PC-3 (cell line): ENCODE measurements at regions not wholly inside any gene's neighbourhood (a gene's known extent, or its start where the extent isn't known, plus 50 kb on each side); places are given as distances from the start of the nearest gene placed in this dataset.

Experiments
- EZH2 ChIP-seq: fragments of 300-600 bp; sonication (generic); IDR thresholded peaks from one replicate; pipeline ENCODE4 v1.6.1; 2017; ENCODE audit warnings: antibody characterized with exemption, mild to moderate bottlenecking, low read length; ENCODE audit not compliant: unreplicated experiment
- EZH2phosphoT487 ChIP-seq: fragments of 300-600 bp; sonication (generic); IDR thresholded peaks from 2 replicates; pipeline ENCODE4 v1.6.1; 2018; ENCODE audit warnings: mild to moderate bottlenecking, antibody characterized with exemption, low read length, borderline replicate concordance
- TF ChIP-seq, protein P1 (sequence below): fragments of 300-600 bp; sonication (generic); conservative IDR thresholded peaks from 2 replicates; pipeline ENCODE4 v1.5.1; 2017; ENCODE audit warnings: antibody characterized with exemption, low read depth, mild to moderate bottlenecking, low read length

DNA sequence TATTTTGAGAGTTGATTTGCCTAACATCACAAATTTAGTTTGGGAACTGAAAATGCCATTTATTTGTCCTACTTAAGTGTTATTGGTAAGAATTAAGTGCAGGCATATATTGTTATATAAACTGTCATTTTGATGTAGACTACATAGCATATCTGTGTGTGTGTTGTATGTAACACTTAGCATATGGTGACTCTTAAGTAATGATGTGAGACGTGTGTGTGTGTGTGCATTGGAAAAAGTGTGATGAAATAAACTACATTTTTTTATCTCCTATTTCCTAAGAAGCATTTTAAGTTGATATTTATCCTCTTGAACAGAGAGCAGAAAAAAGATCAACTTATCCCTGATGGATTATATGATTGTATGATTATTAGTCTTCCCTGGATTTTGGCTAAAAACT lies 588.2 kb upstream of the SUCLG2 start:
- TF ChIP-seq, protein P1, sequence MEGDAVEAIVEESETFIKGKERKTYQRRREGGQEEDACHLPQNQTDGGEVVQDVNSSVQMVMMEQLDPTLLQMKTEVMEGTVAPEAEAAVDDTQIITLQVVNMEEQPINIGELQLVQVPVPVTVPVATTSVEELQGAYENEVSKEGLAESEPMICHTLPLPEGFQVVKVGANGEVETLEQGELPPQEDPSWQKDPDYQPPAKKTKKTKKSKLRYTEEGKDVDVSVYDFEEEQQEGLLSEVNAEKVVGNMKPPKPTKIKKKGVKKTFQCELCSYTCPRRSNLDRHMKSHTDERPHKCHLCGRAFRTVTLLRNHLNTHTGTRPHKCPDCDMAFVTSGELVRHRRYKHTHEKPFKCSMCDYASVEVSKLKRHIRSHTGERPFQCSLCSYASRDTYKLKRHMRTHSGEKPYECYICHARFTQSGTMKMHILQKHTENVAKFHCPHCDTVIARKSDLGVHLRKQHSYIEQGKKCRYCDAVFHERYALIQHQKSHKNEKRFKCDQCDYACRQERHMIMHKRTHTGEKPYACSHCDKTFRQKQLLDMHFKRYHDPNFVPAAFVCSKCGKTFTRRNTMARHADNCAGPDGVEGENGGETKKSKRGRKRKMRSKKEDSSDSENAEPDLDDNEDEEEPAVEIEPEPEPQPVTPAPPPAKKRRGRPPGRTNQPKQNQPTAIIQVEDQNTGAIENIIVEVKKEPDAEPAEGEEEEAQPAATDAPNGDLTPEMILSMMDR, result no peak
- TF ChIP-seq EZH2 (no peak), EZH2phosphoT487 (no peak)
